SU-DHL-6 (cell line): ENCODE measurements at regions not wholly inside any gene's neighbourhood (a gene's known extent, or its start where the extent isn't known, plus 50 kb on each side); places are given as distances from the start of the nearest gene placed in this dataset.

Source experiments
- CTCF ChIP-seq: fragments of 200-600 bp; sonication (generic); IDR thresholded peaks from one replicate; pipeline ENCODE4 v1.5.1; 2017; ENCODE audit warnings: antibody characterized with exemption, mild to moderate bottlenecking, low read length, moderate library complexity; ENCODE audit not compliant: insufficient read depth, poor library complexity, severe bottlenecking
- EZH2phosphoT487 ChIP-seq: fragments of 200-600 bp; sonication (generic), shearing (Covaris generic); conservative IDR thresholded peaks from 2 replicates; pipeline ENCODE4 v1.6.1; 2018; ENCODE audit warnings: mild to moderate bottlenecking, antibody characterized with exemption, low read length, moderate library complexity, mixed read lengths

GRCh38 chr7:46033592-46033991 is 112.5 kb upstream of the IGFBP3 start:
- no peak for TF ChIP-seq CTCF
- no peak for TF ChIP-seq EZH2phosphoT487
